NCI-H510A (cell line): ENCODE measurements at regions not wholly inside any gene's neighbourhood (a gene's known extent, or its start where the extent isn't known, plus 50 kb on each side); places are given as distances from the start of the nearest gene placed in this dataset.

ENCODE experiments used
- DNase-seq: peaks from one replicate; lab custom pipeline; 2025; lab: John Stamatoyannopoulos, UW

- no peak for DNase-seq
Measured at GRCh38 chr6:14696367-14696766, 549.5 kb upstream of the JARID2 start.

DNA sequence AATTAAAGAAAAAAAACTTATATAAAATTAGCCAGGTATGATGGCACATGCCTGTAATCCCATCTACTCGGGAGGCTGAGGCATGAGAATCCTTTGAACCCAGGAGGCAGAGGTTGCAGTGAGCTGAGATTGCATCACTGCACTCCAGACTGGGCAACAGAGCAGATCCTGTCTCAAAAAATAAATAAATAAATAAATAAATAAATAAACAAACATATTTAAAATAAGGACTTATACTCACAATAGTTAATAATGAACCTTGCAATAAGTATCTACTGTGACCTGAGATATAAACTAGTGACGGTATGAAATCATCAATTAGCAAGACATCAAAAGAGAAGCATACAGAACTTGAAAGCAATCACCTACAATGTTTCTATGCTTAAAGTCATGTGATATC is 548.4 kb upstream of the JARID2 start:
- no peak for DNase-seq

DNA sequence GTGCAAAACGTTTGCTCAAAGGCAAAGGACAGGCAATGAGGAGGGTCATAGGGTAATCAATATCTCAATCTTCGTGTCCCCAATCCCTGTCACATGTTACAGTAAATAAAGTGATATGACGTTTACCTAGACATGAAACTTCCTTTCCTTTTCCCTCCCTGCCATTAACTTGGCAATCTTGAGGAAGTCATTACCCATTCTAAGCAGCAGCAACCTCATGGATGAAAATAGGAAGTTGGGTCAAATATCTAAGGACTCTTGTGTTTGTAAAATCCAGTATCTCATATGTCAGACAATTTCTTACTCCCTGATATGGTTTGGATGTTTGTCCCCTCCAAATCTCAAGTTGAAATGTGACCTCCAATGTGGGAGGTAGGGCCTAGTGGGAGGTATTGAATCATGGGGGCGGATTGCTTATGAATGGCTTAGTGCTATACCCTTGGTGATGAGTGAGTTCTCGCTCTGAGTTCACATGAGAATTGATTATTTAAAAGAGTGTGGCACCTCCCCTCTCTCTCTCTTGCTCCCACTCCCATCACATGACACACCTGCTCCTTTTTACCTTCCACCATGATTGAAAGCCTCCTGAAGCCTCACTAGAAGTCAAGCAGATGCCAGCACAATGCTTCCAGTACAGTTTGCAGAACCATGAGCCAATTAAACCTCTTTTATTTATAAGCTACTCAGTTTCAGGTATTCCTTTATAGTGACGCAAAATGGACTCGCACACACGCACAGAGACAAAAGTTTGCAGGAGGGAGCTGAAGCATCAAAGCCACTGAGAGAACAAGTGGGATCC is 545.9 kb upstream of the JARID2 start:
- DNase-seq = no peak

GRCh38 chr6:14701946-14702345 is 543.9 kb upstream of the JARID2 start:
- DNase-seq = no peak

DNA sequence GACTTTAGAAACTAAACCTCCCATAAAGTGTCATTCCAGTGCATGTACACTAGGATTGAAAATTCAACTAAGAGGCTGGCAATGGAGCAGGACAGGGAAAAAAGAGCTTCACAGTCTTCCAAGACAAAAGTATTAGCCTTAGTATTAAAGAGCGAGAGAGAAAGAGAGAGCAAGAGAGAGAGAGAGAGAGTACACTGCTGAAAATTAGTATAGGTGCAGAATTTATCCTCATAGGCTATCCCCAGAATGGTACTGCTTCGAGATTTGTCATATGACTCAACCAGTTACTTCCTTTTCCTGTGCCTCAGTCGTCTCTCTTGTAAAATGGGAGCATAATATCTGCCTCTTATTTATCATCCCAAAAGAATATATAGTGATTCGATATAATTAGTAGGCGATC is 543.2 kb upstream of the JARID2 start:
- DNase-seq = no peak

- no peak for DNase-seq
Measured at GRCh38 chr6:14703586-14703985, 542.3 kb upstream of the JARID2 start.

DNA sequence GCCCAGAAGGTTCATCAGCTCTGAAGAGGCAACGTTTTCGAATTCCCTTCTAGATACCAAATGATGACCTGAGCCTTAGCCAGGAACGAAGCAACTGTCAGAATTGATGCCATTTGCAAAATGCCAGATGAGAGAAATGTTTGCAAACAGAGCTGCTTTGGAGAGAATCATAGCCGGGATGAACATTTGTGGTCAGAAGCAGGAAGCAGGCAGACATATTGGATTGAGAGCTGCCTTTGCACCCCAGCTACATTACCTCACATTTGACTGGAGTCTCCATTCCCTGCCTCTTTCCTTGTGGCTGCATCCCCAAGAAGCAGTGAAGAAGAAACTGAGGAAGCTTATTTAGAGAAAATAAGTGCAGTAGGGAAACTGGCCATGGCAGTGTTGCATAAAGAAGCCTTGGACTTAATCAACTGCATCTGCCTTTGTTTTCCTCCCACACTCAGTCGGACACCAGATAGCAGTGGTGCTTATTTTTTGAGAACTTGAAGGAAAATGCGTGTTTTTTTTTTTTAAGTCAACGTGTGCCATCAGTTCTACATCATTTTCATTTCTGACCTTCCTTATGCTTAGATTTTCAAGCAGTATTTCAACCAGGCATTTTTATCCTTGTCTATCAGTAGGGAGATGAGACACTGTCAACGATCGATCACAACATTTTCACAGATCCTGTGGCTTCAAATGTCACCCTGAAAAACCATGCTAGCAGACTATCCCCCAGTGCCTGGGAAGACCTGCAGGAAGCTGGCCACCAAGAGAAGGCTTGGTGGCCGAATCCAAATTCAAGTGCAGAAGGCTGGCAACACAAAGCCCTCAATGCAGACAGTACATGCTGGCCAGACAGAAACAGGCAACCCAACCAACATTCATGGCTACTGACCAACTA is 541.2 kb upstream of the JARID2 start:
- no peak for DNase-seq

- no peak for DNase-seq
Measured at GRCh38 chr6:14705841-14706377, 540.0 kb upstream of the JARID2 start.

DNA sequence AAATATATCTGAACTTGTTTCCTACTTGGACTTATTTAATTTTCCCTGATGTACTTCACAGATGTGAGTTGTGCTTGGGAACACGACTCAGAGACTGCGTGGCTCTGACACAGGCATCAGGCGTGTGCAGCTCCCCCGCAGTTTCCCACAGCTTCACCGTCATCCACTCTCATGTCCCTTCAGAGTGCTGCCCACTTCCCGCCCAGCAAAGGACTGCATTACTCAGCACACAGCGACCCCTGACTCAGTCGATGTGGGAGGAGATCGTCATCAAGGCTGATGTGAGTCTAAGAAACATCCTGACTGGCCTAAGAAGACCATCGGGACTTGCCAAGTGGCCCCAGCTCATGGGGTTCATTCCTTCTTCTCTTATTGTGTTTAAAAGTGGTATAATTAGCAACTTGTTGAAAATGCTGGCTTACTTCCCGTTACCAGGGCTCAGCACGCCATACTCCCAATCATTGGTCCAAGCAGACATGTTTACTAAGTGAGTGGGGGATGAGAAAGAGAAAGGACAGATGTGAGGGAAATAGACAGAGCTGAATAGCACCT is 539.4 kb upstream of the JARID2 start:
- DNase-seq = no peak

- no peak for DNase-seq
Measured at GRCh38 chr6:14707276-14707675, 538.6 kb upstream of the JARID2 start.

GRCh38 chr6:14707971-14708465 is 537.9 kb upstream of the JARID2 start:
- DNase-seq = no peak

GRCh38 chr6:14709066-14709670 is 536.7 kb upstream of the JARID2 start:
- no peak for DNase-seq

- DNase-seq = no peak
Measured at GRCh38 chr6:14709900-14710299, 536.0 kb upstream of the JARID2 start.

DNA sequence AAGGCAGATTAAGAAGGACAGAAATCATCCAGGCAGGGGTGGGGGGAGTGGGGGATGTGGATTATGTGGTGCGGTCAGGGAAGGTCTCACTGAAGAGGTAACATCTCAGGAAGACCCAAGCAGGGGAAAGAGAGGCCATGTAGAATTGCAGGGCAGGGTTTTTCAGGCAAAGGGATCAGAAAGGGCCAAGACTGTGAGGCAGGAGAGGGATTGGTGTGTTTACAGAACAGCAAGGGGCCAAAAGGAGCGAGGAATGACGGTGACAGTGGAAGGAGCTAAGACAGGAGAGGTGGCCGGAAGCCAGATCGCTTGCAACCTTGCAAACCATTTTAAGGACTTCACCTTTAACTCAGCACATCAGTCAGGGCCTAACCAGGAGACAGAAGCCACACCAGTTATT is 535.4 kb upstream of the JARID2 start:
- no peak for DNase-seq

- no peak for DNase-seq
Measured at GRCh38 chr6:14711056-14711703, 534.7 kb upstream of the JARID2 start.

- DNase-seq = no peak
Measured at GRCh38 chr6:14711704-14712379, 534.0 kb upstream of the JARID2 start.

- DNase-seq = no peak
Measured at GRCh38 chr6:14713008-14713960, 532.6 kb upstream of the JARID2 start.

DNA sequence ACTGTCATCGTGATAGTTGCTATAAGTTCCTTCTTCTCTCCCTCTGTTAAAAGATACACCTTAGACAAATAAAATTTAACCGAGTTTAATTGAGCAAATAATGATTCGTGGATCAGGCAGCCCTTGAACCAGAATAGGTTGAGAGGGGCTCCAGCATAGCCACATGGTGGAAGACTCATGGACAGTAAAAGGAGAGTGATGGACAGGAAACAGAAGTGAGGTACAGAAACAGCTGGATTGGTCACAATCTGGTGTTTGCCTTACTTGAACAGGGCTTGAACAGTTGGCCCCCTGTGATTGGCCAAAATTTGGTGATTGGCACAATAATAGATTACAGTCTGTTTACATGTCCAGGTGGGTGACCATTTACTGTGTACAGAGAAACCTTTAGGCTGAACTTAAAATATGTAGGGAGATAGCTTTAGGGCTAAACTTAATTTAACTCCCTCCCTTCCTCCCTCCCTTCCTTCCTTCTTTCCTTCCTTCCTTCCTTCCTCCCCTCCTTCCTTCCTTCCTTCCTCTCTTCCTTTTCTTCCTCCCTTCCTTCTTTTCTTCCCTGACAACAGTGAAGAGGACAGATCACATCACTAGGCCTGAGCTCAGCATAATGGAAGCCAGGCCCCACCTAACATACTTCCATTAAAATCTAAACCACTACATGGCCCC is 531.8 kb upstream of the JARID2 start:
- no peak for DNase-seq

DNA sequence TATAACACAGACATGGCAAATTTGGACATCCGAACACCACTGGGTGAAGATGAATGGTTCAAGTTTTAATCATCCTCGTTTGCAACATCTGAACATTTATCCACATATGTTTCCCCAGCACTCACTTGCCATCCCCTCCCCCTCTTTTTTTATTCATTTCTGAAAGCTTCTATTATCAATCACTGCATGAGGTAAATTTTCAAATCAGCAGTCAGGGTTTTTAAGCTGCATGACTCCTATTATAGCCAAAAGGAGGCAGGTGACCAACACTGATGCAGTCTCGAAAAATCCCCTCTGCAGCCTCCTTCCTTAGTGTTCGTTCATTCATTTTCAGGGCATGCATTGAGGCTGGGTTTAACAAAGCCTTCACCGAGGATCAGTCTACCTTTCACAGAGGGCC is 530.8 kb upstream of the JARID2 start:
- DNase-seq = no peak
